T follicular helper cell (primary cell): ENCODE measurements at regions not wholly inside any gene's neighbourhood (a gene's known extent, or its start where the extent isn't known, plus 50 kb on each side); places are given as distances from the start of the nearest gene placed in this dataset.

Experiments used
- DNase-seq: peaks from one replicate; pipeline ENCODE4 v3.0.0-alpha.2; 2020; ENCODE audit warnings: low read depth

DNA sequence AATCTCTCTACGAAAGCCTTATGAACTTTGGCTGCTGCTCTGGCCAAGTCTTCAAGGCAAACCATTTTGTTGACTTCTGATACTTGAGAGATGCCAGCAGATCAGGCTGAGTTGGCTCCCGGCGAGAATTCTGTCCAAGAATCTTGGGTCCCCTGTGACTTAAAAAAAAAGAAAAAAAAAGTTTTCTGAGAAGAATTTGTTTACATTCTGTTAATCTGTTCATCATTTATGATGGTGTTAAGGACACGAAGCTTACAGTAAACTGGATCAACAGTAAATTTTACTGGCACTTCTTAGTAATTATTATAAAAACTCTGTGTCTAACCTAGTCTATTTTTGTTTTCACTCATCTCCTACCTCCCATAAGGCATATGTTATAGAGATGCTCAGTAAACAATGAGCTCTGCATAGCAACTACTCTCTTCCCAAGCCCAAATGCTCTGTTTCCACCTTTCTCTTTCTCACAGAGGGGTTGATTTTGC, 320.9 kb upstream of the RASGRP1 start:
- no peak for DNase-seq

DNA sequence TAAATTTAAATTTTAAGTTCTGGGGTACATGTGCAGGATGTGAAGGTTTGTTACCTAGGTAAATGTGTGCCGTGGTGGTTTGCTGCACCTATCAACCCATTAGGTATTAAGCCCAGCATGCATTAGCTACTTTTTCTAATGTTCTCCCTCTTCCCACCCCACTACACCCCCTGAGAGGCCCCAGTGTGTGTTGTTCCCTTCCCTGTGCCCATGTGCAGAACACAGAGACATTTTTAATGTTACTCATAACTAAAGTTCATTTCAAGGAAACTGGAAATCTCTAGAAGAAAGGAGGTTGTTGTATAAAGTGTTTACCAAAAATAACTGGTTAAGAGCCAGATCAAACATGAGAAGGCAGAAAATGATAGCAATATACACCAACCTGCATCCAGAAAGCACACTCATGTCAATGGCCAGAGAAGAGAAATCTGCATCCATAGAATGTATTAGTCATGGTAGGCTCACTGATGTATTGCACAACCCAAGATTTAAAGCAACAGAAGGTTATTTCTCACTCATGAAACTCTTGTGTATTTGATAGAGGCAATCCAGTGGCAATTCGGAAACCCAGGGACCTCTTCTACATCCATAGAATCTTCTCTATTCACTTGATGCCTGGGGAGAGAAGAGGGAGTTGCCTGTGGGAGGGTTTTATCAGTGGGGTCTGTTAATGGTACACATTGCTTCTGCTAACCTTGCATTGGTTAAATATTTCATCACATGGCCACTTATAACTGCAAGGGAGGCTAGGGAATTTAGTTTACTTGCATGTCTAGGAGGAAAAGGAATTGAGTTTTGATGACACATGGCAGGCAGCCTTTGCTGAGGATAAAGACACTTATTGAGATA, 321.9 kb upstream of the RASGRP1 start:
- DNase-seq, result no peak

DNA sequence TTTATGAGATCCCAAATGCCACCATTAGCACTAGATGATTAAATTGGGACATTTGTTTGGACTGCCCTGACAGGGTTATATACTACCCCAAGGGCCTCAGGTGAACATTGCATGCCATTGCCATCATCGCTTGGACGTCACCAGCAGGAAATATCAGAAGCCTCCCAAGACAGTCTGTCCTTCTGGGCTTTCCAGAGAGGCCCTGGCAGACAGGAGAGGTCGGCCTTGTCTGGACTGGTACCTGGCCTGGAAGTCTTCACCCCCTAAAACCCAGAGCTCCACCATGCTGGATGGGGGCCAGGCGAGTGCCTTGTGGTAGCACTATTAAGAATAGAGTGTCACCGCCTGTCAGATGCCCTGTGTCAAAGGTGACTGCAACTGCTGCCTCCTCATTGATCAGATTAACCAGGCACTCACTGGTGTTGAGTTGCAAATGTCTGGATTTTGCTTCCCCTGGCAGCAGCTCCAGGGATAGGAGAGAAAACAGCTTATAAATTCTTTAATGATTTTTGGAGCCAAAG, 324.1 kb upstream of the RASGRP1 start:
- DNase-seq, result no peak

DNA sequence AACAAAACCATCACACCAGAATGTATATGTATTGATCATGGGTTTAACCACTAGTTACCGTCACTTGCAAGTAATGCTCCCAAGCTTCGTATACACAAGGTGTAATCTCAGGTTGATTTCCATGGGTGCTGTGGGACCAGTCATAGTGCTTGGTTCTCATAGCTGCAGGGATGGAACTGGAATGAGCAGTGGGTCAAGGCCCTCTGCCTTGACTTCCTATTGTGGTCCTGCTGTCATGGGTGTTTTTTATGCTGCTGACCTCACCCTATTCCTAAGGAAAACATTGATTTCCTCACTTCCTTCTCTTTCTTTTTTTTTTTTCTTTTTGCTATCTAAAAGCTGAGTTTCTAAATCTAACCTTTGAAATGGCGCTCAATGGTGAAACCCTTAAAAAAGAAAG, 325.6 kb upstream of the RASGRP1 start:
- DNase-seq, result no peak

DNA sequence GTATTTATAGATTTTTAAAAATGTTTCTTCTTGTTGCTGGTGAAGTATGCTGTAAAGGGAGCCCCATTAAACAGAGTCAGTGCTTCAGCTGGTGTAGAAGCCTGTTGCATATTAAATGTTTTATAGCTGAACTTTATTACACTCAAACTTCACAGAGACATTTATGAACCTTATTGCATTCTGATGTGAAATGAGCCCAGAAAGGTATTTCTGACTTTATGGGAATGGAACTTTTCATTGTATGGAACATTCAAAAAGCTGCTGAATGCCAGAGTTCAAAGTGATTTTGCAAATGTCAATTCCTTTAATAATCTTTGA, 329.3 kb upstream of the RASGRP1 start:
- DNase-seq, result no peak

DNA sequence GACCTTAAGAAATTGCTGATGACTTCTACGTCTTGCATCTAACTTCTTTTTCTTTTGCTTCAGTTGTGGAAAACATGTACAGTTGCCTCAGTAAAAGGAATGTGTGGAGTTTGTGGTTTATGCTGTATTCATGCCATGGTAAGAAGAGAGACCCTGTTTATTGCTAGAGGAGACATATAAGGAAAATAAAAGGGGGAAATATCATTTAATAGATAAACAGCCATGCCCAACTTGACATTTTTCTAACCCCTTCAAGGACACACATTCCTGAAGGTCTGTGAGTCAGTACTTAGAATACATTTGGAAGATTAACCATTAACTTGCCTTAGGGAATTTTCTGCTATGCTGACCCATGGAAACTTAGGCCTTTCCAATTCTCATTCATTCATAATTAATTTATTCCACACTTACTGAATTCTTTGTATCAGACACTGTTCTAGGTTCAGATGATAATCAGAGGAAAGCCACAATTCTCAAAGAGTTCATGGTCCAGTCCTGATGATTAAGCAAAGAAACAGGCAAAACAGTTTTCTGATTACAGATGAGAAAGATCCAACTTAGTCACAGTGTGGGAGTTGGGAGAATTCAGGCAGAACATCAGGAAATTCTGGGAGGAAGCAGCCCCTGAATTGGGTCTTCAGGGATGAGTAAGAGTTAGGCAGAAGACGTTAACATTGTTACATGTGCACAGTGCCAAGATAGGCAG, 329.8 kb upstream of the RASGRP1 start:
- DNase-seq, result no peak

DNA sequence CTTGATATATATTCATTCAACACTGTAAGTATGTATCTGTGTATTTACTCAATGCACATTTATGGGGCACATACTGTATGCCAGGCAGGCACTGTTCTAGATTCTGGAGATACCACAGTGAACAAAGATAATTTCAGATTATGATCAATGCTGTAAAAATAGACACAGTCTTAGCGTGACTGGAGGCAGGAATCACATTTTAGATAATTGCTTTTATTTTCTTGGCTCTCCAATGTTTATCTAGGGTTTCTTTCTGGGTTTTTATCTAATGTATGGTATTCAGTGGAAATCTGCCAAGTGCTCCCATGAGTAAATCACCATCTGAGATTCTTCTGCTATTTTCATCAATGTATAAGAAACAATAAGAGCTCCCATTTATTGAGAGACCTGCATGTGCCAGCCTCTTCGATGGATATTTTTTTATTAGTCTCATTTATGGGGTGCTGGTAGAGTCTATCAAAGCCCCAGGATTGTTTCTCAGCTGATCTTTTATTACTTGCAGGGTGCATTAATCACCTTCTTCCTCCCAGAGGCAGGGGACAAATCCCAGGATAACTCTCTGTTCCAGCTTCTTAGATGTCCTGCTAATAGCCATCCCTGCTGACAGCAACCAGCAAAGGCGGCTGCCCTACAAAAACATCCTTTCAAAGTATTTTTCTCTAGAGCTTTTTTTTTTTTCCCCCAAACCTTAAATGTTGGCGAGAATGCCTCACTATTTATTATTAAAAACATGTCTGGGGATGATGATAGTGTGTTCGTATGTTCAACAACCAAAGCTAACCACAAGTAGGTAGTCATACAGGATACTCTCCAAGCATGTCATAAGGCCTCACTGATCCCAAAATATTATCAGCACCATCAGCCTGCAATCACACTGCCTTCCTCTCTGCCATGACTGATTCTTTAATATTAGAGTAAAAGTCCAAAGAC, 331.0 kb upstream of the RASGRP1 start:
- no peak for DNase-seq

DNA sequence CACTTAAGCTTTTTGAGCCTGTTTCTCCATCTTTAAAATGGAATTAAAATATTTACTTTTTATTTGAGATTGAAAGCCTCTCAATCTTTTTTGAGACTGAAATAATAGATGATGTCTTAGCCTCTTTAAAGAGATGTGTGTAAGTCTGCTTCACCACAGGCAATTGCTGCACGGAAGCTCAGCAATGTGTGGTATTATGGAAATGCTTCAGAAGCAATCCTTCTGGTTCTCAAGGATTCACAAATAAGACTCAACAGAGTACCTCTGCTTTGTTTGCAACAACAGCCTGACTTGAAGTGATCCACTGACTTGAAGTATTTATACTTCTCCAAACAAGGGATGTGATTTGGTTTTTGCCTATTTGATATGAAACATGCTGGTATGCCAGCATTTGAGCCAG, 332.0 kb upstream of the RASGRP1 start:
- no peak for DNase-seq

DNA sequence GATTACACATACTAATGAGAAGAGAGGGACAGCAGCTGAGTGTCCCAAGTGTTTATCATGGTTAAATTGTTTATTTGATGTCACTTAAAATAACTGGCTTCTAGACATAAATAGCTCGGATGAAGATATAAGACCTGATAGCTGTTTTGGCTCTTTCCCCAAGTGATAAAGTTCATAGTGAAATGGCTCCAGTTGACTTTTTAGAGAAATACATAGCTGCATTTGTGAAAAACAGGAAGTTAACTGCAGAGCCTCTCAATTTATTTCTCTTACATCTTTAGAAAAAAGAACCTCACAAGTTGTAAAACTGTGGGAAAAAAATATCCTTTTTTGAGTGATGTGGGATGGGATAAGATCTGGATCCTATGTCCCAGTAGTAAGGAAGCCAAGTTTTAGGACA, 332.9 kb upstream of the RASGRP1 start:
- no peak for DNase-seq

DNA sequence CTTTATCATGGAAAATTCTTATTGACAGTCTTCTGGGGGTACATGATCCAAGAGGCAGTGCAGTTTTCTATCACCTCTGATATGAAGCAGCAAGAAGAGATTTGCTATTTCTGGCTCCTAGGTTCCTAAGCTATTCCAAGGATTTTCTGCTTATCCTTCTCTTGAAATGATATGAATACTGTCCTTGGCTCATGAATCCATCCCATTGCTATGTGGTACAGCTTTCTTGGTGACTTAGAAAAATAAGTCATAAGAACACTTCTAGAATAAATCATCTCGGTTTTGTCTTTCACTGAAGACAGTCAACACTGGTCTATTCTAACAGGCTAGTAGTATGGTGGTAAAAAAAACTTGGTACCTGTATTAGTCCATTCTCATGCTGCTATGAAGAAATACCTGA, 333.6 kb upstream of the RASGRP1 start:
- DNase-seq, result no peak

DNA sequence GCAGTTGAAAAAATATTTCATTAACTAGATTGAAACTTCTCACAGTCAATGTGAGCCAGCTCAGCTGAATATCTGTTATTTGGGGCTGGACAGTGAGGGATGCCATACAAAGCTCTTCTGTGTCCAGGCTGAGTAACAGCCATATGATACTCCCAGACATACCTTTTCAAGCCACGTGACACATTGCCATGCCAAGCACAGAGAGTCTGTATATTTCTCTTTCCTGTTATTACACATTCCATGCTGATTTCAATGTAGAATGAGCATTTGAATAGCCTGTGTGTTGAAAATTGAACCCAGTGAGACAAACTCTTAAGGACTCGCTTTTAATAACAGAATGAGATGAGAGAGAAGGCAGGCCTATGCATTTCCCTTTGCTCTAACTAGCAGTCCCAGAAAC, 334.7 kb upstream of the RASGRP1 start:
- no peak for DNase-seq

DNA sequence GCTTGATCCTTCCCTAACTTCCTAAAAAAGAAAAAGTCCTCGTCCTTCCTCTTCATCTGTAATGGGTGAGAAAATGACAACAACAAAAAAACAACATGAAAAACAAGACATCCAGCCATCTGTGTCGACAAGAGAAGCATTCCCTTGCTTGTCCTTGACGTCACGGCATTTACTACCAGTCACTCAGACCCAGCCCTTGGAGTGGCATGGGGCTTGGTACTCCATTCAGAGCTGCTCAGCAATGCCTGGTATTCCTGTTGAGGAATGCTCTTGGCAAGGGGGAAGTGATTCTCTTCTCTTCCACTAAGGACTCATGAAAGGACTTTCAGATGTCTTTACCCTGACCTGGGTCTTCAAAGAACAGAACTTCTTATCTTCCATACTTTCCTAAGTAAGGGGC, 339.7 kb upstream of the RASGRP1 start:
- no peak for DNase-seq

DNA sequence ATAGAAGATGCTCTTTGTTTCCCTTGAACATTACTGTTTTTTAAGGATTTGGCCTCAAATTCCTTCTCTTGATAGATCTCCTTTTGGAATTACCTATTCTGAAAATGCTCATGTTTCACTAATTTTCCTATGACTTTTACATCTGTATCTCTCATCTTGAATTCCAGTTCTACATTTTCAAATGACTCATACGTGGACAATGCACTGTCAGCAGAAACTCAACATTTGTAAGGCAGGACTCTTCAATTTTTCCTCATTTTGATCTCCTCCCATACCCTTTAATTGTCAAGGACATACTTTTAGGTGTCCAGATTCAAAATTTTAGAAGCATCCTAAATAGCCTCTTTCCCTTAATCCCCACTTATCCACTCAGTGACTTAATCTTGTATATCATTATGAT, 341.0 kb upstream of the RASGRP1 start:
- DNase-seq, result no peak

DNA sequence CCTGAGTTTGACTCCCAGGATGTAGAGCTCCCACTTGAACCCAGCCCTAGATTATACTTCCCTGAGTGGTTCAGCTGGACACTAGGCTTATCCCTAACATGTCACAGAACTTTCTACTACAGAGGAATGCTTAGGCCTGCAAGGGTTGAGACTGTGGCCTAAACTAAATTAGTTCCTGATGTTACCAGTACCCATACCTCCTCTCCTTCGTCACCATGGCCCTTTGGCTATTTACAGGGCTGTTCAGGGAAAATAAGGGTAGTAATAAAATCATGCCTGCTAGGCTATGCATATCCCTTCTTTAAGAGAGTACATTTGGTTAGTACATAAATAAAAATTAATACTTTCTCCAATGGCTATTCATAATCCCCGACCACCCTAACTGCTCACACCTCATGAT, 356.4 kb upstream of the RASGRP1 start:
- no peak for DNase-seq

DNA sequence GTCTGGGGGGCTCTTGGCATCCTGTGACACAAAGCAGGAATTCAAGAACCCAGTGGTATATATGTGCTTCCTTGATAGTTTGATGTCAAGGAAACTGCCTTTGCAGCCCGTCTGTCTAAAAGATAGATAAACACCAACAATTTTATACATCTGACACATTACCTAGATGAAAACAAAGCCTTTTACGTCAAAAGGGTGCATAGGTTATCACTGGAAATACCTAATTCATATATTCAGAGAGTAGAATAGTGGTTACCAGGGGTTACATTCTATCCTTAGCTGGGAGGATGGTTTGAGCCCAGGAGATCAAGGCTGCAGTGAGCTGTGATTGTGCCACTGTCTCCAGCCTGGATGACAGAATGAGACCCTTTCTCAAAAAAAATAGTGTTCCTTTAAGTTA, 356.9 kb upstream of the RASGRP1 start:
- no peak for DNase-seq

DNA sequence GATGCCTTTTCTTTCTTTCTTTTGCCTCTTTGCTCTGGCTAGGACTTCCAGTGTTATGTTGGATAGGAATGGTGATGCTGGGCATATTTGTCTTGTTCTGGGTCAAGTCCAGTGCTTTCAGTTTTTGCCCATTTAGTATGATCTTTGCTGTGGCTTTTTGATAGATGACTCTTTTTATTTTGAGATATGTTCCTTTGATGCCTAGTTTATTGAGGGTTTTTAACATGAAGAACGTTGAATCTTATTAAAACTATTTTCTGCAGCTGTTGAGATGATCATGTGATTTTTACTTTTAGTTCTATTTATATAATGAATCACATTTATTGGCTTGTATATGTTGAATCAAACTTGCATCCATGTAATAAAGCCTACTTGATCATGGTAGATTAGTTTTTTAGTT, 363.8 kb upstream of the RASGRP1 start:
- no peak for DNase-seq

DNA sequence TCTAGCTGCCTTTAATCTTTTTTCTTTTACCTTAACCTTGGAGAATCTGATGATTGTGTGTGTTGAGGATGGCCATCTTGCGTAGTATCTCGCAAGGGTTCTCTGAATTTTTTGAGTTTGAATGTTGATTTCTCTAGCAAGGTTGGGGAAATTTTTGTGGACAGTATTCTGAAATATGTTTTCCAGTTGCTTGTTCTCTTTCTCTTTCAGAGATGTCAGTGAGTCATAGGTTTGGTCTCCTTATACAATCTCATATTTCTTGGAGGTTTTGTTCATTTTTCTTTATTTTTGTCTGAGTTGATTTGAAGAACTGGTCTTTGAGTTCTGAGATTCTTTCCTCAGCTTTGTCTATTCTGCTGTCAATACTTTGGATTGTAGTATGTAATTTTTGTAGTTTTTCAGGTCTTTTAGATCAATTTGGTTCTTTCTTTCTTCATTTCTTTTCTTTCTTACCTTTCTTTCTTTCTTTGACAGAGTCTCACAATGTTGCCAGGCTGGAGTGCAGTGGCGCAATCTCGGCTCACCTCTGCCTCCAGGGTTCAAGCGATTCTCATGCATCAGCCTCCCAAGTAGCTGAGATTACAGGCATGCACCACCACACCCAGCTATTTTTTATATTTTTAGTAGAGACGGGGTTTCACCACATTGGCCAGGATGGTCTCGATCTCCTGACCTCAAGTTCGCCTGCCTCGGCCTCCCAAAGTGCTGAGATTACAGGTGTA, 366.4 kb upstream of the RASGRP1 start:
- no peak for DNase-seq

DNA sequence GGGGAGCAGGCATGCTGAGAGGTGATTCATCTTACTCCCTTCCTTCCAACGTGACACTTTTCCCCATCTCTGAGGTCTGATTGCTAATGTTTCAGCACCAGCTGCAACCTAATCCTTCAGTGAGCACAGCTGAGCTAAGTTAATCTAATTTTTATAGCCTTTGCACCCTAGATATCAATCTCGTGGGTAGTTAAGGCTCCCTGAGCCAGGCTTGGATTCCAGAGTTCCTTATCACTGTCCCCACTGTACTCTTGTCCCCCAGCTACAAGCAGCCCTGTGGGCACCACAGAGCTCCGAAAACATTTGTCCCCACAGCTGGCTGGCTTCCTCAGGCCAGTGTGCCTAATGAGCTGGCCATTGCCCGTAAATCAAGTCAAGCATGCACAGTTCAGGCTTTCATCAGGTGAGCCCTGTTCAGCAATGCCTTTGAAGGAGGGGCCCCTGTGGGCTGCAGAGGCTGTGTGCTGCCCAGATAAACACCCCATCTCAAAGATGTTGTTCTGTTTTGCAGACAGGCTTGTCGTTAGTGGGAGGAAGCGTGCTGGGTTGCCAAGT, 376.9 kb upstream of the RASGRP1 start:
- no peak for DNase-seq

DNA sequence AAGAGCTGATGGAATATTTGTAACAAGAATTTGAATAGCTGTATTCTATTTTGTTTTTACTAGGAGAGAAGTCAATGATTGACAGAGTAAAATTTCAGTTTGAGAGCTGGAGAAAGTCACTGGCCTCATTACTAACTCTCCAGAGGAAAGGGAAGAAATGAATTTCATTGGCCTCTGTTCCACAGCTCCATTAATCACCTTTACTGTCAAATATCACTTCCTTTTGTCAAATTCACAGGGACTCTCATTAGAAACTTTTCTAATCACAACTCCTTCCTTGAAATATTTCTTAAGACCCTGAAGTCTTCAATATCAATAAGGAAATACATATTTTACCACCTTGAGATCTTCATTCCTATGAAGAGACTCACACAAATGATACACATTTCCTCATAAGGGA, 379.9 kb upstream of the RASGRP1 start:
- no peak for DNase-seq

DNA sequence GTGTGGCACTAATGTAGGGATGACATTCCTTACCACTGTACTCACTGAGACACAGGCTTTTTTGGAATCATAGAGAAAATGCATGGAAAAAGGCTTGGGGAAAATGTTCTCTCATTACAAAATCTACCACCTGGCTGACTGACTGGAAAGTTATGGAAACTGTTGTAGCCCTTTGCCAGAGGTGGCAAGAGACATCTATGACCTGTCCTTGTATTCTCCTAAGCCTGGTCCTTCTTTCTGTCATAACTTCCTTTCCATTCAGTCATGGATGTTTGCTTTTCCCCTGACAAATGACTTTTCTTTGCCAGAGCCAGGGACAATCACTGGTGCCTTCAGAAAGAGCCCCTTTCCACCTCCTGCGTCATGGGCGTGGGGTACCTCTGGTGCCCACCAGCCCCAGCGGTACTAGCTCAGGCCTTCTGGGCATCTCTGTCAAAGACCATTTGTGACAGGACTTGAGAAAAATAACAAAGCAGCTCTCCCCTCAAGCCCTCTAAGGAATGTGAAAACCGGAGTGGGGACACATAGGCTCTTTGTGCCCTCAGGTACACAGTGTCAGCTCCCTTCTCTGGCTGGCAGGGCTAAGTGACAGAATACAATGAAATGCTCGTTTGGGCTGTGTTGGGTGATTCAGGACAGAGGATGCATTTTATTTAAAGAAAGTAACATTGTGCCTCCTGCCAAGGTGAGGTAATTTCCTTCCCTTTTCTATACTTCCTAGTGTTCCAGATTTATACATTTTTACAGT, 381.1 kb upstream of the RASGRP1 start:
- DNase-seq, result no peak

DNA sequence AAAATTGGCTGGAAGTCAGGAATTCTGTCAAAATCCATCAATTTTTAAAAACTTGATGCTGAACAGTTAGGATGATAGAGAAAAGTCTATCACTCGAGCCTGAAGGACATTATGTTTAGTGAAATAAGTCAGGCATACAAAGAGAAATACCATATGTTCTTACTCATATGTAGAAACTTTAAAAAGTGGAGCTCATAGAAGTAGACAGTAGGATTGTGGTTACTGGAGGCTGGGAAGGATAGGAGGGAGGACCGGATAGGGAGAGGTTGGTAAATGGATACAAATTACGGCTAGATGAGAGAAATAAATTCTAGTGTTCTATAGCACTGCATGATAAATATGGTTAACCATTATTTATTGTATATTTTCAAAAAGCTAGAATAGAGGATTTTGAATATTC, 389.5 kb upstream of the RASGRP1 start:
- DNase-seq, result no peak
